ENCODE measurements at regions not wholly inside any gene's neighbourhood (a gene's known extent, or its start where the extent isn't known, plus 50 kb on each side); places are given as distances from the start of the nearest gene placed in this dataset.
A peak's percentile ranks its signal among the peaks of the same experiment; 100 is the strongest.

DNA sequence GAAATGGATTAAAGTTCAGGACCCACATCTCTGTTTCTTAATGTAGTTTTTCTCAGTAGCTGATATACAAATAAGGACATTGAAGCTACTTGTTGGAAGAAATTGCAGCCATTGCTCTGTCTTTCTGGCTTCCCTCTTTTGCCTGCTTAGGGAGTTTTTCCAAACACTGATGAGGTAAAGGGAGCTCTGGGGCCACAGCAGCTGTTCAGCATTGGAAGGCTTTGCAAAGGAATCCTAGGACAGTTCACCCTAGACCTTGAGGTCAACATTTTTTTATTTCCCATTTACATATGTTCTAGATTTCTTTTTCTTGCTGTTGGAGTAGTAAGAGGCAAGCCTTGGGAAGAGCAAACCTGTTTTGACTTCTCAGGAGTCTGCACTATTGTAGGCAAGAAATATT, 126.9 kb upstream of the PLPPR5 start:
- Histone ChIP-seq H2AFZ (ENCODE audit: low read depth, low read length) (no peak overlapping the region), H3K27me3 (ENCODE audit: insufficient read depth, low read length, poor library complexity) (no peaks in the 10 kb centered on the region), H3K9ac (ENCODE audit: low read depth, low read length) (no peak overlapping the region), H4K20me1 (ENCODE audit: insufficient read depth, low read length) (no peaks in the 10 kb centered on the region), H3K4me3 (ENCODE audit: low read depth in 1 of 2, low read length in 2 of 2) (no peak overlapping the region), H3K4me1 (ENCODE audit: insufficient read depth, low read length) (peaks cover 9% of the 10 kb centered on the region), H3K27ac (ENCODE audit: low read length) (no peak overlapping the region), H3K36me3 (ENCODE audit: insufficient read depth, low read length) (no peaks in the 10 kb centered on the region), H3K9me3 (ENCODE audit: insufficient read depth, low read length, severe bottlenecking) (no peaks in the 10 kb centered on the region), H3K4me2 (ENCODE audit: insufficient read depth, low read length) (no peak overlapping the region), H3K79me2 (ENCODE audit: insufficient read depth, low read length) (no peaks in the 10 kb centered on the region)
- no peak for TF ChIP-seq EZH2 (IDR thresholded peaks at IDR 0.05; ENCODE audit: borderline replicate concordance, low read depth, low read length, severe bottlenecking)
- TF ChIP-seq, protein P1, sequence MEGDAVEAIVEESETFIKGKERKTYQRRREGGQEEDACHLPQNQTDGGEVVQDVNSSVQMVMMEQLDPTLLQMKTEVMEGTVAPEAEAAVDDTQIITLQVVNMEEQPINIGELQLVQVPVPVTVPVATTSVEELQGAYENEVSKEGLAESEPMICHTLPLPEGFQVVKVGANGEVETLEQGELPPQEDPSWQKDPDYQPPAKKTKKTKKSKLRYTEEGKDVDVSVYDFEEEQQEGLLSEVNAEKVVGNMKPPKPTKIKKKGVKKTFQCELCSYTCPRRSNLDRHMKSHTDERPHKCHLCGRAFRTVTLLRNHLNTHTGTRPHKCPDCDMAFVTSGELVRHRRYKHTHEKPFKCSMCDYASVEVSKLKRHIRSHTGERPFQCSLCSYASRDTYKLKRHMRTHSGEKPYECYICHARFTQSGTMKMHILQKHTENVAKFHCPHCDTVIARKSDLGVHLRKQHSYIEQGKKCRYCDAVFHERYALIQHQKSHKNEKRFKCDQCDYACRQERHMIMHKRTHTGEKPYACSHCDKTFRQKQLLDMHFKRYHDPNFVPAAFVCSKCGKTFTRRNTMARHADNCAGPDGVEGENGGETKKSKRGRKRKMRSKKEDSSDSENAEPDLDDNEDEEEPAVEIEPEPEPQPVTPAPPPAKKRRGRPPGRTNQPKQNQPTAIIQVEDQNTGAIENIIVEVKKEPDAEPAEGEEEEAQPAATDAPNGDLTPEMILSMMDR (IDR thresholded peaks at IDR 0.05; ENCODE audit: borderline replicate concordance, extremely low read depth, low read length, poor library complexity, severe bottlenecking): no peak
- ATAC-seq (ENCODE audit: insufficient read depth, low read depth): no peak
- no peak for DNase-seq

DNA sequence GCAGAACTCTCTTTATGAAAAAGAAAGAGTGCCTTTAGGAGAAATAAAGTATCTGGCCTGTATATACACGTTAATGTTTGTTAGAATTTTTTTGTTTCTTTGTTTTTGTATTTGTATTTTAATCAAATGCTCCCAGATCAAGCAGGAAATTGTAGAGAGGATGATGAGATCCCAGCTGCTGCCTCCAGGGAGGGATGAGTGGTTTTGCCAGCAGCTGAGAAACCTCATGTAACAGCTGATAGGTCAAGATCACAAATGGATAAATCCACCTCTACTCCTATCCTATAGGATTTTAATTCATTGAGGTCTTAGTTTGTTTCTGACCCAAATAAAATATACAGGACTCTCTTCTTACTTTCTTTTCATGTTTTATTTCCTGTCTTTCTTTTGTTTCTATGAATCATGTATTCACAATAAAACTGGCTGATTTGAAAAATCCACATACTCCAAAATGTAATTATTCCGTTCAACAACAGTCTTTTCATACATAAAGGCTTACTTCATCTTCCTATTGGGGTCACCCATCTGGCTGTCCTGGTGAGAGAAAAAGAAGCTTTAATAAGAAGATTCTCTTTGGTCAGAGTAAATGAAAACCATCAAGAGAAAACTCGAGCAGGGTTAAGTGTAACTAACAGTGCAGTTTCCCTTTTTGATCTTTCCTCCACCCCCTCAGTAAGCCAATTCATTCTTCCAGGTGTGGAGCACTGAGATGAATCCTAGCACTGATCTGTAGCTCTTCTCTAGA, 129.3 kb upstream of the PLPPR5 start:
- no peaks in the 10 kb centered on the region for H3K27me3 ChIP-seq (ENCODE audit: insufficient read depth, low read length, poor library complexity)
- H3K4me3 ChIP-seq (ENCODE audit: low read depth in 1 of 2, low read length in 2 of 2): no peak overlapping the region
- peak; percentile 48; the same call in 1 of the 3 replicates for ATAC-seq (ENCODE audit: insufficient read depth, low read depth)

DNA sequence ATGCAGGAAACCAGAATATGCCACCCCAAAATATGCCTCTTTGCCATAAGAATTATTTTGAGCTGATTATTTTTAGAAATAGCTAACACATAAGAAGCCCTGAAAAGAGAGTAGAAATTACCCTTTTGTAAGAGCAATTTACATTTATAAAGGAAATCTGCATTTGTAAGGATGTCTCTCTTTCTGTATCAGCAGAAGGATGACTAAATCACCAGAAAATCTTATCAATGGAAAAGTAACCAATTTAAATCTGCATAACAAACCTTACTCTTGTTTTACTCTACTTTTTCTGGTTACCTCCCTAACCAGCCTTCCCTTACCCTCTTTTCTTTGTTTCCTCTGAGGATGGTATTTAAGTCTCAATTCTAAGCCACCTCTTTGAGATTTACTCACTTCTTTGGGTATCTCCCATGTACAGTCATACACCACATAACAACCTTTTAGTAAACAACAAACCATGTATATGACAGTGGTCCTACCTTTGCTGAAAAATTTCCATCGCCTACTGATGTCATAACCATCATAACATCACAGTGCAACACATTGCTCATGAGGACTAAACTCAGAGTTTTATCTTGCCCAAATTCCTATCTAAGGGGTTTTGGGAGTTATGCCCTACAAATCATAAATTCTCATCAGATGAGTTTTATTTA, 126.6 kb upstream of the PLPPR4 start:
- H3K4me2 ChIP-seq (ENCODE audit: insufficient read depth, low read length): no peak overlapping the region
- DNase-seq (no peak), ATAC-seq (ENCODE audit: insufficient read depth, low read depth) (no peak)
- H3K27me3 ChIP-seq (ENCODE audit: insufficient read depth, low read length, poor library complexity): no peaks in the 10 kb centered on the region
- no peak overlapping the region for H2AFZ ChIP-seq (ENCODE audit: low read depth, low read length)
- H3K4me1 ChIP-seq (ENCODE audit: insufficient read depth, low read length): peaks cover 9% of the 10 kb centered on the region
- no peaks in the 10 kb centered on the region for H3K36me3 ChIP-seq (ENCODE audit: insufficient read depth, low read length)
- H3K9ac ChIP-seq (ENCODE audit: low read depth, low read length): no peak overlapping the region
- H3K4me3 ChIP-seq (ENCODE audit: low read depth in 1 of 2, low read length in 2 of 2): no peak overlapping the region
- H3K9me3 ChIP-seq (ENCODE audit: insufficient read depth, low read length, severe bottlenecking): no peaks in the 10 kb centered on the region
- H3K79me2 ChIP-seq (ENCODE audit: insufficient read depth, low read length): no peaks in the 10 kb centered on the region
- no peak overlapping the region for H3K27ac ChIP-seq (ENCODE audit: low read length)
- TF ChIP-seq, protein P1 (IDR thresholded peaks at IDR 0.05; ENCODE audit: borderline replicate concordance, extremely low read depth, low read length, poor library complexity, severe bottlenecking): no peak
- TF ChIP-seq EZH2 (IDR thresholded peaks at IDR 0.05; ENCODE audit: borderline replicate concordance, low read depth, low read length, severe bottlenecking): no peak
- H4K20me1 ChIP-seq (ENCODE audit: insufficient read depth, low read length): no peaks in the 10 kb centered on the region

More for the DNA sequence above, 129.3 kb upstream of the PLPPR5 start:
- Histone ChIP-seq H3K36me3 (ENCODE audit: insufficient read depth, low read length) (no peaks in the 10 kb centered on the region), H3K4me2 (ENCODE audit: insufficient read depth, low read length) (no peak overlapping the region), H3K9ac (ENCODE audit: low read depth, low read length) (no peak overlapping the region), H2AFZ (ENCODE audit: low read depth, low read length) (no peak overlapping the region; the same call in 1 of the 2 replicates), H3K79me2 (ENCODE audit: insufficient read depth, low read length) (no peaks in the 10 kb centered on the region), H3K27ac (ENCODE audit: low read length) (no peak overlapping the region), H3K4me1 (ENCODE audit: insufficient read depth, low read length) (peaks cover 9% of the 10 kb centered on the region), H4K20me1 (ENCODE audit: insufficient read depth, low read length) (no peaks in the 10 kb centered on the region), H3K9me3 (ENCODE audit: insufficient read depth, low read length, severe bottlenecking) (no peaks in the 10 kb centered on the region)
- DNase-seq: no peak
- TF ChIP-seq, protein P1 (IDR thresholded peaks at IDR 0.05; ENCODE audit: borderline replicate concordance, extremely low read depth, low read length, poor library complexity, severe bottlenecking): no peak
- TF ChIP-seq EZH2 (IDR thresholded peaks at IDR 0.05; ENCODE audit: borderline replicate concordance, low read depth, low read length, severe bottlenecking): no peak
